ENCODE measurements at regions not wholly inside any gene's neighbourhood (a gene's known extent, or its start where the extent isn't known, plus 50 kb on each side); places are given as distances from the start of the nearest gene placed in this dataset.
"Not testable (repeated sequence)": the region's sequence is repeated elsewhere in the genome, so short reads cannot be mapped to it uniquely, and the experiment has no call there.

DNA sequence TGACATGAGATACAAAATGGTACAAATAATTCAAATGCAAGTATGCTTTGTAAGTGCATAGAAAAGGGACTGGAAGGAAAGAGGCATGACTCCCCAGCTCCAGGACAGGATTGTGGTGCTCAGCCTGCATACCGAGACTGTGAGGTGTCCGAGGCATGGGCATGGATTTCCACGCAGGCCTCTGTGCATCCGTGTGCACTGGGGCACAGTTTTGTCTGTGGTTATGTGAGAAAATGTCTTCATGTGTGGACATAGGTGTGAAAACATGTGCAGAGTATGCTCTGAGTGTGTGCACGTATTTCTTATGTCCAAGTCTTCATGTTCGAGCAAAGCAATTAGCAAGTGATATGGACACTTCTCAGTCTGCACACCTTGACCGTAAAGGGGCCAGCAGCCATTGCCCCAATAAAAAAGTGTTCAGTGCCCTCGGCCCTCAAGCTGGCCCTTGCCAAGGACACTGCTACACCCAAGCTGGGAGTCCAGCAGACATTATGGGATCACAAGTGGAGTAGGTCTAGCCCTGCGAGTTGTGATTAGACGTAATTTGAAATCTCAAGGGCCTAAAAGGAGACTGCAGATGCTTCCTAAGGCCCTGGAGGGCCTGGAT is 120.7 kb downstream of the CYP26B1 start:
- WGBS, 4 donors, result 89 to 92% (median 90%) methylated on average over 10 of the region's 10 CpGs
- Histone ChIP-seq H3K27me3 (peaks cover 0 to 3% (median 0%) of the 10 kb centered on the region in 9 donors), H3K27ac (no peak overlapping the region), H3K4me3 (no peak overlapping the region), H3K9me3 (no peaks in the 10 kb centered on the region), H3K4me1 (no peaks in the 10 kb centered on the region), H3K36me3 (no peaks in the 10 kb centered on the region)
- no peak for DNase-seq
- no peak for TF ChIP-seq POLR2A (IDR thresholded peaks at IDR 0.05)
- TF ChIP-seq, protein P1, sequence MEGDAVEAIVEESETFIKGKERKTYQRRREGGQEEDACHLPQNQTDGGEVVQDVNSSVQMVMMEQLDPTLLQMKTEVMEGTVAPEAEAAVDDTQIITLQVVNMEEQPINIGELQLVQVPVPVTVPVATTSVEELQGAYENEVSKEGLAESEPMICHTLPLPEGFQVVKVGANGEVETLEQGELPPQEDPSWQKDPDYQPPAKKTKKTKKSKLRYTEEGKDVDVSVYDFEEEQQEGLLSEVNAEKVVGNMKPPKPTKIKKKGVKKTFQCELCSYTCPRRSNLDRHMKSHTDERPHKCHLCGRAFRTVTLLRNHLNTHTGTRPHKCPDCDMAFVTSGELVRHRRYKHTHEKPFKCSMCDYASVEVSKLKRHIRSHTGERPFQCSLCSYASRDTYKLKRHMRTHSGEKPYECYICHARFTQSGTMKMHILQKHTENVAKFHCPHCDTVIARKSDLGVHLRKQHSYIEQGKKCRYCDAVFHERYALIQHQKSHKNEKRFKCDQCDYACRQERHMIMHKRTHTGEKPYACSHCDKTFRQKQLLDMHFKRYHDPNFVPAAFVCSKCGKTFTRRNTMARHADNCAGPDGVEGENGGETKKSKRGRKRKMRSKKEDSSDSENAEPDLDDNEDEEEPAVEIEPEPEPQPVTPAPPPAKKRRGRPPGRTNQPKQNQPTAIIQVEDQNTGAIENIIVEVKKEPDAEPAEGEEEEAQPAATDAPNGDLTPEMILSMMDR (IDR thresholded peaks at IDR 0.05), result no peak
- ATAC-seq, result no peak
- intact Hi-C loops (cut with DNase I), result no loop called here

DNA sequence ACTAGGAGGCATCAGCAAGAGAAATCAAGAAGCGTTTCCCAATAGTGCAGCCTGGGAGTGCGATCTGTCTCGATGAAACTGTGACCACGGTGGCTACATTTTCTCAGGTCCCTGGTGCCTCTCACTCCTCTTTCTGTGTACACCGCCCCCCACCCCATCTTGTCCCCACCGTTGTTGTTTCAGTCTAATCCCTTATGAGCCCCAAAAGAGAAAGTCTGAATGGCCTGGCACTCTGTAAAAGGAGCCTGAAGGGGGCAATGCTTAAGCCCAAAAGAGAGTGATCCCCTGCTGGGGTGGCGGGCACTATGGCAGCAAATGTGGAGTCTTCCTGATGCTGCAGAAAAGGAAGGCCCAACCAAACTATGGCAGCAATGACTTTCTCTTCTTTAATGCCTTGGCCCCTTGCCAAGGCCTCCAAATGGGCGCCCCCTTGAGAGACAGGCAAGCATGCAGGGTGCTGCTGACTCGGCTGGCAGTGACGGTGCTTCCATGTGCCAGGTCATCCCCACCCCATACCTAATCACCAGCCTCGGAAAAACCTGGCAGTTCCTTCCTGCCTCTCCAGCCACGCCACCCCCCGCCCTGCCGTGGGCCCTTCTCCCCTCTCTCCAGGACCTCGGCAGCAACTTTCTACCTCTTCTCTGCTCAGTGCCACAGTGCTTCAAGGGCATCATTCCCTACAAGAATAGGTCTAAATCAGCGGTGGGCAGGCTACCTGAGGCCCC is 123.0 kb downstream of the CYP26B1 start:
- H3K27ac ChIP-seq, result no peak overlapping the region
- TF ChIP-seq, protein P1 (IDR thresholded peaks at IDR 0.05), result no peak
- TF ChIP-seq POLR2A (IDR thresholded peaks at IDR 0.05), result no peak
- no peaks in the 10 kb centered on the region for H3K36me3 ChIP-seq
- ATAC-seq (no peak), DNase-seq (peak in 1 of 5 donors; percentile 11)
- H3K4me3 ChIP-seq, result no peak overlapping the region
- intact Hi-C loops (cut with DNase I), result no loop called here
- H3K27me3 ChIP-seq, result peaks cover 0 to 3% (median 0%) of the 10 kb centered on the region in 9 donors
- H3K9me3 ChIP-seq, result no peaks in the 10 kb centered on the region
- no peaks in the 10 kb centered on the region for H3K4me1 ChIP-seq
- 81 to 83% (median 82%) methylated on average over 16 of the region's 16 CpGs for WGBS, 4 donors

DNA sequence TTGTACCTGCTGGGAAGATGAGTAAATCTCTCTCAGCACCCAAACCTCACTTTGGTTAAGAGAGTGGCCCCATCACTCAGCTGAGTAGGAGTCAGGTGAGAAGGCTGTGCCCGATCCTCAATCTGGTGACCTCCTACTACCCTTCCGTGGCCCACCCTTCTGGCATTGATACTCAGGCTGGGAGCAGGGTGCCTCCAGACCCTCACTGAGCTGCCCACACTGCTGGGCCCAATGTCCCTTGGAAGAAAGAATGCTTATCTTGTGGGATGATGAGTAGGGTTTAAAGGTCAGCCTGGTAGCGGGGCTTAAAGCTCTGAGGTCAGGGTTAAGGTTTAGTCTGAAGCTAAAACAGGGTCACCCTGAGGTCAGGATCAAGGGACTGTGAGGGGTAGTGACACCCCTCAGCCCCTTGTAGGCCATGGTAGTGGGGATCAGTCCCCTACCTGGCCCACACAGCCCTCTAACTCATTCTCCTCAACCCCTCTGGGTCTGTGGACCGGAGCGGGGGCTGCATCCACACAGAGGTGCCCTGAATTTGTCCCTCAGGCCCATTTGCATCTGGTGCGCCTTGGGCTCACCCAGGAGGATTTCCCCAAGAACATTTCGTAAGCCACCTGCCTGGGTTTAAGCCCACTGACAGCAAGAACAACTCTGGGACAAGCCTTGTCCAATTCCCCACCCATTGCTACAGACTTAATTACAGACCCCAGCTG is 123.8 kb downstream of the CYP26B1 start:
- Histone ChIP-seq H3K36me3 (no peaks in the 10 kb centered on the region), H3K27ac (no peak overlapping the region), H3K27me3 (peaks cover 0 to 3% (median 0%) of the 10 kb centered on the region in 9 donors), H3K4me3 (no peak overlapping the region), H3K4me1 (no peaks in the 10 kb centered on the region), H3K9me3 (no peaks in the 10 kb centered on the region)
- 95 to 98% (median 96%) methylated on average over 6 to 7 of the region's 7 CpGs for WGBS, 4 donors
- no peak for TF ChIP-seq POLR2A (IDR thresholded peaks at IDR 0.05)
- TF ChIP-seq, protein P1 (IDR thresholded peaks at IDR 0.05), result no peak
- ATAC-seq, result no peak
- intact Hi-C loops (cut with DNase I), result no loop called here
- peak in 1 of 5 donors; percentile 4 for DNase-seq

- DNase-seq; H3K4me3 ChIP-seq; ATAC-seq; intact Hi-C loops (cut with DNase I); H3K36me3 ChIP-seq; H3K9me3 ChIP-seq; H3K27me3 ChIP-seq; H3K4me1 ChIP-seq; H3K27ac ChIP-seq: not testable (repeated sequence)
- 77 to 85% (median 79%) methylated on average over 14 to 16 of the region's 16 CpGs for WGBS, 4 donors
Measured at GRCh38 chr2:72021371-72021770, 126.3 kb downstream of the CYP26B1 start.

Data from heart left ventricle (tissue), 16 donors.